ENCODE measurements at regions not wholly inside any gene's neighbourhood (a gene's known extent, or its start where the extent isn't known, plus 50 kb on each side); places are given as distances from the start of the nearest gene placed in this dataset.

GRCh38 chr5:85684351-85684750, 933.4 kb upstream of the COX7C start:
- no peak for DNase-seq
- intact Hi-C loops (cut with DNase I, micrococcal nuclease) = no loop called here
- ATAC-seq = no peak

GRCh38 chr5:85703296-85703695, 914.4 kb upstream of the COX7C start:
- ATAC-seq = no peak
- intact Hi-C loops (cut with DNase I, micrococcal nuclease) = no loop called here

GRCh38 chr5:85709728-85710127, 908.0 kb upstream of the COX7C start:
- no peak for DNase-seq
- intact Hi-C loops (cut with DNase I, micrococcal nuclease) = no loop called here
- no peak for ATAC-seq

More at GRCh38 chr5:85703296-85703695, 914.4 kb upstream of the COX7C start:
- no peak for DNase-seq

- ATAC-seq (no peak), DNase-seq (no peak)
- intact Hi-C loops (cut with DNase I, micrococcal nuclease) = no loop called here
Observed at GRCh38 chr5:85716344-85717202, 901.2 kb upstream of the COX7C start.

GRCh38 chr5:85717203-85717563, 900.6 kb upstream of the COX7C start:
- ATAC-seq (no peak), DNase-seq (no peak)
- intact Hi-C loops (cut with DNase I, micrococcal nuclease) = no loop called here

GRCh38 chr5:85732185-85732584, 885.6 kb upstream of the COX7C start:
- intact Hi-C loops (cut with DNase I, micrococcal nuclease) = no loop called here
- ATAC-seq = no peak
- no peak for DNase-seq

- intact Hi-C loops (cut with DNase I, micrococcal nuclease) = no loop called here
- DNase-seq (no peak), ATAC-seq (no peak)
Observed at GRCh38 chr5:85741972-85742371, 875.8 kb upstream of the COX7C start.

- ATAC-seq (no peak), DNase-seq (no peak)
- intact Hi-C loops (cut with DNase I, micrococcal nuclease) = no loop called here
Observed at GRCh38 chr5:85760519-85760918, 857.2 kb upstream of the COX7C start.

GRCh38 chr5:85769347-85769746, 848.4 kb upstream of the COX7C start:
- ATAC-seq (no peak), DNase-seq (no peak)
- intact Hi-C loops (cut with DNase I, micrococcal nuclease) = no loop called here

GRCh38 chr5:85784746-85785145, 833.0 kb upstream of the COX7C start:
- ATAC-seq (no peak), DNase-seq (no peak)
- intact Hi-C loops (cut with DNase I, micrococcal nuclease) = no loop called here

- DNase-seq (no peak), ATAC-seq (no peak)
- intact Hi-C loops (cut with DNase I, micrococcal nuclease) = no loop called here
Observed at GRCh38 chr5:85813146-85813545, 804.6 kb upstream of the COX7C start.

GRCh38 chr5:85814596-85814995, 803.1 kb upstream of the COX7C start:
- intact Hi-C loops (cut with DNase I, micrococcal nuclease) = no loop called here
- DNase-seq (no peak), ATAC-seq (no peak)

GRCh38 chr5:85823462-85824426, 794.0 kb upstream of the COX7C start:
- ATAC-seq = no peak
- intact Hi-C loops (cut with DNase I, micrococcal nuclease) = no loop called here
- DNase-seq = no peak

GRCh38 chr5:85838781-85839180, 779.0 kb upstream of the COX7C start:
- DNase-seq (no peak), ATAC-seq (no peak)
- intact Hi-C loops (cut with DNase I, micrococcal nuclease) = no loop called here

GRCh38 chr5:85841653-85842052, 776.1 kb upstream of the COX7C start:
- DNase-seq (no peak), ATAC-seq (no peak)
- intact Hi-C loops (cut with DNase I, micrococcal nuclease) = no loop called here

- no peak for ATAC-seq
- DNase-seq = no peak
- intact Hi-C loops (cut with DNase I, micrococcal nuclease) = no loop called here
Observed at GRCh38 chr5:85843535-85843934, 774.2 kb upstream of the COX7C start.

GRCh38 chr5:85849411-85849810, 768.3 kb upstream of the COX7C start:
- DNase-seq (no peak), ATAC-seq (no peak)
- intact Hi-C loops (cut with DNase I, micrococcal nuclease) = no loop called here

GRCh38 chr5:85865296-85865695, 752.4 kb upstream of the COX7C start:
- ATAC-seq = no peak
- DNase-seq = no peak
- intact Hi-C loops (cut with DNase I, micrococcal nuclease) = no loop called here

- DNase-seq (no peak), ATAC-seq (no peak)
- intact Hi-C loops (cut with DNase I, micrococcal nuclease) = no loop called here
Observed at GRCh38 chr5:85868070-85868469, 749.7 kb upstream of the COX7C start.

GRCh38 chr5:85893996-85894395, 723.7 kb upstream of the COX7C start:
- ATAC-seq = no peak

More at GRCh38 chr5:85893996-85894395, 723.7 kb upstream of the COX7C start:
- no peak for DNase-seq
- intact Hi-C loops (cut with DNase I, micrococcal nuclease) = no loop called here
